Neural progenitor cell (in vitro differentiated cells): ENCODE measurements at regions not wholly inside any gene's neighbourhood (a gene's known extent, or its start where the extent isn't known, plus 50 kb on each side); places are given as distances from the start of the nearest gene placed in this dataset. TPM values are rescaled to one million over a fixed set of nuclear protein-coding genes. Genes with fewer than 3 reads are reported as not detected.
A peak's percentile ranks its signal among the peaks of the same experiment; 100 is the strongest.

Source experiments
- DNase-seq: peaks from one replicate; pipeline ENCODE4 v3.0.0-alpha.2; 2016; ENCODE audit warnings: low spot score
- H2AFZ ChIP-seq: fragments of 200-600 bp; sonication (generic); replicated peaks from 2 replicates; pipeline ENCODE4 v1.6.1; 2016; ENCODE audit warnings: antibody characterized with exemption
- H3F3A ChIP-seq: fragments of 200-600 bp; sonication (generic); 2 replicates; pipeline ENCODE4 v1.6.1; 2016; ENCODE audit warnings: antibody characterized with exemption, low read depth
- H3K27ac ChIP-seq: fragments of 200-600 bp; sonication (generic); 2 replicates; pipeline ENCODE4 v1.5.1; 2016; ENCODE audit warnings: mild to moderate bottlenecking
- H3K27me3 ChIP-seq: fragments of 200-600 bp; sonication (generic); 2 replicates; pipeline ENCODE4 v1.6.1; 2016; ENCODE audit warnings: mild to moderate bottlenecking, moderate library complexity
- H3K36me3 ChIP-seq: fragments of 200-600 bp; sonication (generic); 2 replicates; pipeline ENCODE4 v1.5.1; 2016
- H3K4me1 ChIP-seq: fragments of 200-600 bp; sonication (generic); 2 replicates; pipeline ENCODE4 v1.6.1; 2016; ENCODE audit warnings: mixed run types
- H3K4me2 ChIP-seq: fragments of 200-600 bp; sonication (generic); 2 replicates; pipeline ENCODE4 v1.6.1; 2016
- H3K4me3 ChIP-seq: fragments of 200-600 bp; sonication (generic); 2 replicates; pipeline ENCODE4 v1.5.1; 2016
- H3K79me2 ChIP-seq: fragments of 200-600 bp; sonication (generic); 2 replicates; pipeline ENCODE4 v1.6.1; 2016; ENCODE audit warnings: low read depth
- H3K9ac ChIP-seq: fragments of 200-600 bp; sonication (generic); 2 replicates; pipeline ENCODE4 v1.6.1; 2016
- H3K9me3 ChIP-seq: fragments of 200-600 bp; sonication (generic); 2 replicates; pipeline ENCODE4 v1.5.1; 2016; ENCODE audit warnings: low read depth
- H4K20me1 ChIP-seq: fragments of 200-600 bp; sonication (generic); 2 replicates; pipeline ENCODE4 v1.6.1; 2016; ENCODE audit warnings: low read depth
- H3K27ac Mint-ChIP-seq: 3 replicates; pipeline ENCODE4 v1.8.0; 2021; ENCODE audit warnings: mixed read lengths
- H3K27me3 Mint-ChIP-seq: 2 replicates; pipeline ENCODE4 v1.8.0; 2022; ENCODE audit warnings: low read depth, mild to moderate bottlenecking, inconsistent platforms, moderate library complexity, mixed read lengths; ENCODE audit not compliant: insufficient read depth
- H3K36me3 Mint-ChIP-seq: 3 replicates; pipeline ENCODE4 v1.8.0; 2021; ENCODE audit warnings: mixed read lengths
- H3K4me1 Mint-ChIP-seq: 3 replicates; pipeline ENCODE4 v1.8.0; 2021; ENCODE audit warnings: mixed read lengths
- H3K4me3 Mint-ChIP-seq: 3 replicates; pipeline ENCODE4 v1.8.0; 2021; ENCODE audit warnings: mild to moderate bottlenecking, moderate library complexity, mixed read lengths
- H3K9me3 Mint-ChIP-seq: 3 replicates; pipeline ENCODE4 v1.8.0; 2020; ENCODE audit warnings: mixed read lengths
- EZH2 ChIP-seq: fragments of 200-600 bp; sonication (generic); IDR thresholded peaks from 2 replicates; pipeline ENCODE4 v1.6.1; 2017; ENCODE audit warnings: antibody characterized with exemption, mild to moderate bottlenecking, moderate library complexity
- EZH2phosphoT487 ChIP-seq: fragments of 200-600 bp; sonication (generic); IDR thresholded peaks from 2 replicates; pipeline ENCODE4 v1.6.1; 2017; ENCODE audit warnings: antibody characterized with exemption
- microRNA-seq: library from miRNA; unstranded; fragments of <30 nt; microRNA quantifications from one replicate; pipeline ENCODE4, GENCODE V29; 2016
- small RNA-seq: library from RNA; depleted of rRNA; stranded (forward); fragments of <200 nt; gene quantifications from one replicate; pipeline ENCODE3, GENCODE V24; 2015

GRCh38 chr12:47286676-47287075, 206.9 kb upstream of the AMIGO2 start:
- peaks cover 9% of the 10 kb centered on the region for H3K27me3 Mint-ChIP-seq
- peaks cover 22% of the 10 kb centered on the region for H3F3A ChIP-seq
- H3K9me3 ChIP-seq, result no peaks in the 10 kb centered on the region
- peak overlapping the region; percentile 69 for H3K27ac ChIP-seq
- no peak overlapping the region for H3K4me3 Mint-ChIP-seq
- no peak overlapping the region for H3K9ac ChIP-seq
- no peaks in the 10 kb centered on the region for H3K36me3 Mint-ChIP-seq
- no peak overlapping the region for H3K4me2 ChIP-seq
- TF ChIP-seq EZH2phosphoT487 (peak; percentile 33), EZH2 (no peak)
- peaks cover 5% of the 10 kb centered on the region for H3K9me3 Mint-ChIP-seq
- DNase-seq, result peak; percentile 90
- no peaks in the 10 kb centered on the region for H3K27me3 ChIP-seq
- no peaks in the 10 kb centered on the region for H3K79me2 ChIP-seq
- H2AFZ ChIP-seq, result no peak overlapping the region
- peak overlapping the region; percentile 2 for H3K27ac Mint-ChIP-seq
- peaks cover 4% of the 10 kb centered on the region for H3K4me1 ChIP-seq
- H3K36me3 ChIP-seq, result no peaks in the 10 kb centered on the region
- no peaks in the 10 kb centered on the region for H4K20me1 ChIP-seq
- peaks cover 10% of the 10 kb centered on the region for H3K4me1 Mint-ChIP-seq
- H3K4me3 ChIP-seq, result no peak overlapping the region

Small RNA genes in the stretch of these regions (microRNA-seq; reads per million reads assigned to microRNA genes)
- not detected for gene MIR4494

Small RNA genes in the stretch of these regions (small RNA-seq; reads per million reads assigned to genes)
- gene AC004486.1 (not detected), gene MIR4494 (not detected), gene RF00264 (not detected)
